HEK293T (cell line): ENCODE measurements at regions not wholly inside any gene's neighbourhood (a gene's known extent, or its start where the extent isn't known, plus 50 kb on each side); places are given as distances from the start of the nearest gene placed in this dataset.
"Not testable (repeated sequence)": the region's sequence is repeated elsewhere in the genome, so short reads cannot be mapped to it uniquely, and the experiment has no call there.

Experiments
- ARNT ChIP-seq: fragments of 450-650 bp; IDR thresholded peaks from 2 replicates; pipeline ENCODE4 v1.6.1; 2017; ENCODE audit warnings: mild to moderate bottlenecking
- BHLHE40 ChIP-seq: fragments of 450-650 bp; IDR thresholded peaks from 2 replicates; pipeline ENCODE4 v1.6.1; 2016; ENCODE audit warnings: mild to moderate bottlenecking, moderate library complexity, borderline replicate concordance
- CTBP1 ChIP-seq: fragments of 450-650 bp; IDR thresholded peaks from 2 replicates; pipeline ENCODE4 v1.6.1; 2016; ENCODE audit warnings: borderline replicate concordance
- ELF4 ChIP-seq: fragments of 450-650 bp; IDR thresholded peaks from 2 replicates; pipeline ENCODE4 v1.6.1; 2017; ENCODE audit warnings: antibody characterized with exemption
- FOXA1 ChIP-seq: fragments of 450-650 bp; IDR thresholded peaks from 2 replicates; pipeline ENCODE4 v1.6.1; 2016; ENCODE audit warnings: mild to moderate bottlenecking
- FOXK2 ChIP-seq: fragments of 450-650 bp; IDR thresholded peaks from 2 replicates; pipeline ENCODE4 v1.6.1; 2016; ENCODE audit warnings: mild to moderate bottlenecking
- FOXM1 ChIP-seq: fragments of 450-650 bp; IDR thresholded peaks from 2 replicates; pipeline ENCODE4 v1.6.1; 2017; ENCODE audit warnings: mild to moderate bottlenecking, borderline replicate concordance
- PKNOX1 ChIP-seq: fragments of 450-650 bp; IDR thresholded peaks from 2 replicates; pipeline ENCODE4 v1.6.1; 2016
- SUZ12 ChIP-seq: fragments of 450-650 bp; IDR thresholded peaks from 2 replicates; pipeline ENCODE4 v1.6.1; 2016; ENCODE audit warnings: mild to moderate bottlenecking
- TARDBP ChIP-seq: fragments of 450-650 bp; IDR thresholded peaks from 2 replicates; pipeline ENCODE4 v1.6.1; 2016

DNA sequence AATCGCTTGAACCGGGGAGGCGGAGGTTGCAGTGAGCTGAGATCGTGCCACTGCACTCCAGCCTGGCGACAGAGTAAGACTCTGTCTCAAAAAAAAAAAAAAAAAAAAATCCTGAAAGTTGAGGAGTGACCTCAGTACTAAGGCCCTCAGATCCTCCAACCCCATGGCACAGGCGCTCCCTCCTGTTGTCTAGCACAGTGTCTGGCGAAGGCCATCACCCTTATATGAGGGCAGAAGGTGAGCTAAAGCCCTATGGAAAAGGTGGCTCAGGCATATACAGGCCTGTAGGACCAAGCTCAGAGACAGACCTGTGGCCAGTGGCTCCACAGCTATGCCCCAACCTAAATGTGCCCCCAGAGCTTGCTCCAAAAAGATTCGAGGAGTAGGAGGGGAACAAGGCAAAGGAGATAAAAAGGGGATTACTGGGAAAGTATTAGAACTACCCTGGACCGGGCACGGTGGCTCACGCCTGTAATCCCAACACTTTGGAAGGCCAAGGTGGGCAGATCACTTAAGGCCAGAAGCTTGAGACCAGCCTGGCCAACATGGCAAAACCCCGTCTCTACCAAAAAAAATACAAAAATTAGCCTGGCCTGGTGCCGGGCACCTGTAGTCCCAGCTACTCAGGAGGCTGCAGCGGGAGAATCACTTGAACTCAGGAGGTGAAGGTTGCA, 92.4 kb downstream of the GLUL start:
- not testable (repeated sequence) for TF ChIP-seq PKNOX1, FOXA1, ELF4, FOXK2, SUZ12, CTBP1, BHLHE40, ARNT, TARDBP, FOXM1
